DND-41 (cell line): ENCODE measurements at regions not wholly inside any gene's neighbourhood (a gene's known extent, or its start where the extent isn't known, plus 50 kb on each side); places are given as distances from the start of the nearest gene placed in this dataset.

Experiments used
- ATAC-seq: fragments of 200-7000 bp; cut with Tn5 transposase; 3 replicates; pipeline ENCODE4 v1.9.1; 2021; ENCODE audit warnings: low read depth; ENCODE audit not compliant: insufficient read depth
- DNase-seq: peaks from one replicate; pipeline ENCODE4 v3.0.0-alpha.2; 2020
- H2AFZ ChIP-seq: 2 replicates; pipeline ENCODE4 v1.6.0; 2012; ENCODE audit warnings: low read depth, low read length
- H3K27ac ChIP-seq: 2 replicates; pipeline ENCODE4 v1.5.1; 2012; ENCODE audit warnings: low read length, inconsistent platforms
- H3K27me3 ChIP-seq: fragments of 200-600 bp; sonication (generic); 2 replicates; pipeline ENCODE4 v1.6.0; 2012; ENCODE audit warnings: low read length, mild to moderate bottlenecking, inconsistent platforms; ENCODE audit not compliant: insufficient read depth, poor library complexity
- H3K36me3 ChIP-seq: 2 replicates; pipeline ENCODE4 v1.5.1; 2012; ENCODE audit warnings: low read length, inconsistent platforms; ENCODE audit not compliant: insufficient read depth
- H3K4me1 ChIP-seq: 2 replicates; pipeline ENCODE4 v1.5.1; 2012; ENCODE audit warnings: mild to moderate bottlenecking, low read length; ENCODE audit not compliant: insufficient read depth
- H3K4me2 ChIP-seq: 2 replicates; pipeline ENCODE4 v1.6.0; 2012; ENCODE audit warnings: mild to moderate bottlenecking, moderate library complexity, low read length, inconsistent platforms; ENCODE audit not compliant: insufficient read depth
- H3K4me3 ChIP-seq, 2 experiments: fragments of 200-600 bp in 1 of 2; shearing (Covaris generic) in 1 of 2; 2 replicates each; pipeline ENCODE4 v1.5.1; 2012 to 2016; ENCODE audit warnings: inconsistent platforms in 2 of 2, low read length in 2 of 2, mild to moderate bottlenecking in 2 of 2, low read depth in 1 of 2, moderate library complexity in 1 of 2
- H3K79me2 ChIP-seq: 2 replicates; pipeline ENCODE4 v1.6.0; 2012; ENCODE audit warnings: low read length, inconsistent platforms; ENCODE audit not compliant: insufficient read depth
- H3K9ac ChIP-seq: 2 replicates; pipeline ENCODE4 v1.6.0; 2012; ENCODE audit warnings: low read depth, mild to moderate bottlenecking, inconsistent platforms, low read length, moderate library complexity
- H3K9me3 ChIP-seq: 2 replicates; pipeline ENCODE4 v1.5.1; 2012; ENCODE audit warnings: low read length, moderate library complexity, mild to moderate bottlenecking, inconsistent platforms; ENCODE audit not compliant: insufficient read depth, severe bottlenecking
- H4K20me1 ChIP-seq: 2 replicates; pipeline ENCODE4 v1.6.0; 2012; ENCODE audit warnings: low read length; ENCODE audit not compliant: insufficient read depth
- EZH2 ChIP-seq: IDR thresholded peaks from 3 replicates; pipeline ENCODE4 v1.6.1; 2012; ENCODE audit warnings: borderline replicate concordance, low read depth, mild to moderate bottlenecking, moderate library complexity, low read length, inconsistent platforms; ENCODE audit not compliant: severe bottlenecking
- TF ChIP-seq, protein P1 (sequence below): IDR thresholded peaks from 2 replicates; pipeline ENCODE4 v1.5.1; 2012; ENCODE audit warnings: borderline replicate concordance, low read length, moderate library complexity, mild to moderate bottlenecking; ENCODE audit not compliant: poor library complexity, severe bottlenecking; ENCODE audit errors: extremely low read depth

GRCh38 chr5:98364549-98364948 lies 408.9 kb upstream of the RGMB start:
- ATAC-seq (no peak), DNase-seq (no peak)
- H3K4me1 ChIP-seq: no peaks in the 10 kb centered on the region
- TF ChIP-seq EZH2: no peak
- TF ChIP-seq, protein P1, sequence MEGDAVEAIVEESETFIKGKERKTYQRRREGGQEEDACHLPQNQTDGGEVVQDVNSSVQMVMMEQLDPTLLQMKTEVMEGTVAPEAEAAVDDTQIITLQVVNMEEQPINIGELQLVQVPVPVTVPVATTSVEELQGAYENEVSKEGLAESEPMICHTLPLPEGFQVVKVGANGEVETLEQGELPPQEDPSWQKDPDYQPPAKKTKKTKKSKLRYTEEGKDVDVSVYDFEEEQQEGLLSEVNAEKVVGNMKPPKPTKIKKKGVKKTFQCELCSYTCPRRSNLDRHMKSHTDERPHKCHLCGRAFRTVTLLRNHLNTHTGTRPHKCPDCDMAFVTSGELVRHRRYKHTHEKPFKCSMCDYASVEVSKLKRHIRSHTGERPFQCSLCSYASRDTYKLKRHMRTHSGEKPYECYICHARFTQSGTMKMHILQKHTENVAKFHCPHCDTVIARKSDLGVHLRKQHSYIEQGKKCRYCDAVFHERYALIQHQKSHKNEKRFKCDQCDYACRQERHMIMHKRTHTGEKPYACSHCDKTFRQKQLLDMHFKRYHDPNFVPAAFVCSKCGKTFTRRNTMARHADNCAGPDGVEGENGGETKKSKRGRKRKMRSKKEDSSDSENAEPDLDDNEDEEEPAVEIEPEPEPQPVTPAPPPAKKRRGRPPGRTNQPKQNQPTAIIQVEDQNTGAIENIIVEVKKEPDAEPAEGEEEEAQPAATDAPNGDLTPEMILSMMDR: no peak
- H3K4me3 ChIP-seq: no peak overlapping the region
- H3K9me3 ChIP-seq: peaks cover 5% of the 10 kb centered on the region
- H2AFZ ChIP-seq: no peak overlapping the region
- no peaks in the 10 kb centered on the region for H3K79me2 ChIP-seq
- H3K36me3 ChIP-seq: no peaks in the 10 kb centered on the region
- H3K27me3 ChIP-seq: no peaks in the 10 kb centered on the region
- no peak overlapping the region for H3K9ac ChIP-seq
- no peaks in the 10 kb centered on the region for H4K20me1 ChIP-seq
- H3K27ac ChIP-seq: no peak overlapping the region
- no peak overlapping the region for H3K4me2 ChIP-seq

DNA sequence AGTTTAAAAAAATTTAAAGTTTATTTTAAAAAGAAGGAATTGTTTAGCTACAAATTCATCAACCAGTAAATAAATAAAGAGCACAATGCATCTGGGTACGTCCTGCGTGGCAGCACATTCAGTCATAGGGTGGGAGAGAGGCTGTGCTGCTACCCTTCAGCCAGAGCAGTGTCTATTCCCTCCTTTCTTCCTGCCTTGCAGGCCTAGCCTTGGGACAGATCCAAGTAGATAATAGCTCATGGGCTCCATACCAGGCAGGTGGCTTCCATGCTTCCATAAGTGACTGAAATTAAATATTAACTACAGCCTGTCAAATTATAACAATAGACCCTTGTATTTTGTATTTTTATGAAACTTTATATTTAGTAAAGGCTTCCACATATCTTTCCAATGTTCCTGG lies 408.3 kb upstream of the RGMB start:
- Histone ChIP-seq H3K79me2 (no peaks in the 10 kb centered on the region), H3K27me3 (no peaks in the 10 kb centered on the region), H3K4me1 (no peaks in the 10 kb centered on the region), H3K27ac (no peak overlapping the region), H3K4me2 (no peak overlapping the region), H3K9me3 (peaks cover 5% of the 10 kb centered on the region), H3K36me3 (no peaks in the 10 kb centered on the region), H3K4me3 (no peak overlapping the region), H4K20me1 (no peaks in the 10 kb centered on the region), H2AFZ (no peak overlapping the region), H3K9ac (no peak overlapping the region)
- ATAC-seq (no peak), DNase-seq (no peak)
- TF ChIP-seq, protein P1: no peak
- TF ChIP-seq EZH2: no peak

DNA sequence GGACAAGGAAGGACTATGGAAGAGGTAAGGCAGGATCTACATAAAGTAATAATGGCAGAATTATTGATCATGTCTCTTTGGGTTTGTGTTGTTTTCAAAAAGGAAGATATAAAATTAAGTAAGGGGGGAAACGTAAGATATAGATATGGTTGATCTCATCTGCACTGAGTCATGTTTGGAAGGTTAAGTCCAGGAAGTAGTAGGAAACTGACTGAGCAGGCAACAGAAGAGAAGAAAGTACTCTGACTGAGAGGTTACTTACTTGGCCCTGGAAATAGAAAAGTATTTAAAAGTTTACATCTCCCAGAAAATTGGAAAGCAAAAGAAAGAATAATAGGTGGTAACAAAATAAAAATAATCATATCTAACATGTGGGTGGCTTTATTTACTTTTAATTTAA lies 405.3 kb upstream of the RGMB start:
- Histone ChIP-seq H3K79me2 (no peaks in the 10 kb centered on the region), H3K4me3 (no peak overlapping the region), H3K27ac (no peak overlapping the region), H4K20me1 (no peaks in the 10 kb centered on the region), H3K9me3 (no peaks in the 10 kb centered on the region), H3K36me3 (no peaks in the 10 kb centered on the region), H3K9ac (no peak overlapping the region), H3K27me3 (no peaks in the 10 kb centered on the region), H3K4me1 (no peaks in the 10 kb centered on the region), H3K4me2 (no peak overlapping the region), H2AFZ (no peak overlapping the region)
- no peak for ATAC-seq
- DNase-seq: no peak
- TF ChIP-seq EZH2: no peak
- TF ChIP-seq, protein P1: no peak

DNA sequence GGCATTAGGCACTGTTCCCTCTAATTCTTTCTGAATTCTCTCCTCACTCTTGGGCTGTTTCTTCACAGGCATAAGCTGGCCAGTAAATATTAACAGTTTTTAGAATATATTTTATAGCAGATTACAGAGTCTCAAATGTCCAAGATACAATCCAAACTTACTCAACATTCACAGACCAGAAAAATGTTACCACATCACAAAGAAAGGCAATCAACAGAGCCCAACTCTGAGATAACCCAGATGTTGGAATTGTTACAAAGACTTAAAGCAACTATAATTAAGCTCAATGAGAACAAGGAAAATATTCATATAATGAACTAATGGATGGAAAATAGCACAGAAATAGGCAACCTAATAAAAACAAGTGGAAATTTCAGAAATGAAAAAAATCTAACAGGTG lies 401.1 kb upstream of the RGMB start:
- Histone ChIP-seq H3K27me3 (no peaks in the 10 kb centered on the region), H3K4me1 (no peaks in the 10 kb centered on the region), H2AFZ (no peak overlapping the region), H3K4me2 (no peak overlapping the region), H4K20me1 (no peaks in the 10 kb centered on the region), H3K36me3 (no peaks in the 10 kb centered on the region), H3K9me3 (no peaks in the 10 kb centered on the region), H3K9ac (no peak overlapping the region), H3K79me2 (no peaks in the 10 kb centered on the region), H3K27ac (no peak overlapping the region), H3K4me3 (no peak overlapping the region)
- no peak for ATAC-seq
- DNase-seq: no peak
- TF ChIP-seq EZH2: no peak
- TF ChIP-seq, protein P1: no peak
